GM10266 (cell line): ENCODE measurements at regions not wholly inside any gene's neighbourhood (a gene's known extent, or its start where the extent isn't known, plus 50 kb on each side); places are given as distances from the start of the nearest gene placed in this dataset.

ENCODE experiments used
- DNase-seq: peaks from one replicate; pipeline ENCODE4 v3.0.0; 2012; ENCODE audit errors: extremely low spot score
- TF ChIP-seq, protein P1 (sequence below): IDR thresholded peaks from 2 replicates; pipeline ENCODE4 v1.5.1; 2012; ENCODE audit warnings: mild to moderate bottlenecking, low read depth; ENCODE audit not compliant: control insufficient read depth, insufficient read depth; ENCODE audit errors: missing control alignments

GRCh38 chr2:14182227-14182946 is 450.1 kb upstream of the LRATD1 start:
- no peak for DNase-seq
- TF ChIP-seq, protein P1, sequence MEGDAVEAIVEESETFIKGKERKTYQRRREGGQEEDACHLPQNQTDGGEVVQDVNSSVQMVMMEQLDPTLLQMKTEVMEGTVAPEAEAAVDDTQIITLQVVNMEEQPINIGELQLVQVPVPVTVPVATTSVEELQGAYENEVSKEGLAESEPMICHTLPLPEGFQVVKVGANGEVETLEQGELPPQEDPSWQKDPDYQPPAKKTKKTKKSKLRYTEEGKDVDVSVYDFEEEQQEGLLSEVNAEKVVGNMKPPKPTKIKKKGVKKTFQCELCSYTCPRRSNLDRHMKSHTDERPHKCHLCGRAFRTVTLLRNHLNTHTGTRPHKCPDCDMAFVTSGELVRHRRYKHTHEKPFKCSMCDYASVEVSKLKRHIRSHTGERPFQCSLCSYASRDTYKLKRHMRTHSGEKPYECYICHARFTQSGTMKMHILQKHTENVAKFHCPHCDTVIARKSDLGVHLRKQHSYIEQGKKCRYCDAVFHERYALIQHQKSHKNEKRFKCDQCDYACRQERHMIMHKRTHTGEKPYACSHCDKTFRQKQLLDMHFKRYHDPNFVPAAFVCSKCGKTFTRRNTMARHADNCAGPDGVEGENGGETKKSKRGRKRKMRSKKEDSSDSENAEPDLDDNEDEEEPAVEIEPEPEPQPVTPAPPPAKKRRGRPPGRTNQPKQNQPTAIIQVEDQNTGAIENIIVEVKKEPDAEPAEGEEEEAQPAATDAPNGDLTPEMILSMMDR = no peak

DNA sequence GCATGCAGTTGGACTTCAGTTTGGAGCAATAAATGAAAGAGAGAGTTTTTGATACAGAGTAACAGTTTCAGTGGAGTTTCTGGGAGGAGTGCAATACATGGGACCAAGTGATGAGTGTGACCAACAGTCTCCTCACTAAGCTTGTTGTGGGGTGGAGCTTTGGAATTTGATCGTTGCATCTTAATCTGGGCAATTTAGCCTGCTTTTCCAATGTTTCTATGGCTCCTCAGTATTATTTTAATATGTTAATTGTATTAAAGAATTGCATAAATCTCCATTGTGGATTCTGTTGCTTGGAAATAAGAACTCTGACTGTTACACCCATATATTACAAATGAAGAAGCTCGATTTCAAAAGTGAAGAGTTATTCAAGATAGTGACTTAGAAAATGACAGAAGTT is 446.6 kb upstream of the LRATD1 start:
- no peak for DNase-seq
- TF ChIP-seq, protein P1 = no peak

DNA sequence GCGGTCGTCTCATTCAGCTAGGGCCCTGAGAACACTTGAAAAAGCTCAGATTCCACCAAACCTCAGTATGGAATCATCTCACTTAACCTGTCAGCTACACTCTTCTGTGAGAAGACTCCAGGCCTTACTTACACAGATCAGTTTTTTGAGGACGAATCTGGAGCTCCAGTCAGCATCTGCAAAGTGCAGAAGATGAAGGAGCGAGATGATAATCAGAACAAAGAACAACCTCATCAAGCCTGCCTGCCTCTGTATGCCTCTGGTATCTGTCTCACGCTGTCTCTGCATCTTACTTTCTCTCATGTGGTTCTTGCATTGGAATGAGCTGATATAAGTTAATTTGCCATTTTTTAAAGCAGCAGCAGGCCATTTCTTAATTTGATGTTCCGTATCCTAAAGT is 444.1 kb upstream of the LRATD1 start:
- TF ChIP-seq, protein P1 = no peak
- no peak for DNase-seq

GRCh38 chr2:14189929-14190328 is 442.6 kb upstream of the LRATD1 start:
- TF ChIP-seq, protein P1 = no peak
- no peak for DNase-seq

GRCh38 chr2:14194233-14194632 is 438.3 kb upstream of the LRATD1 start:
- TF ChIP-seq, protein P1 = no peak
- DNase-seq = no peak

GRCh38 chr2:14197293-14197692 is 435.2 kb upstream of the LRATD1 start:
- no peak for DNase-seq
- TF ChIP-seq, protein P1 = no peak

DNA sequence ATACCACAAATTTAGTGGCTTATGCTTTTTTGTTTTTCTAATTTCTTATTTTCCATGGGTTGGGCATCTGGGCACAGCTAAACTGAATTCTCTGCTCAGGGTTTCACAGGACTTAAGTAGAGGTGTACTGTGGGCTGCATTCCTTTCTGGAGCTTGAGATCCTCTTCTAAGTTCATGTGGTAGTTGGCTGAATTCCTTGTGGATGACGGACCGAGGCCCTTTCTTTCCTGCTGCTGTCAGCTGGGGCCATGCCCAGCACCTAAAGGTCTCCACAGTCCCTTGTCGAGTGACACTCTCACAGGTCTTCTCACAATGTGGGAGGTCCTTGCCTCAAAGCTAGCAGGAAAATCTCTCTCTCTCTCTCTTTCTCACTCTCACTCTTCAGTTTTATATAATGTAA is 433.5 kb upstream of the LRATD1 start:
- no peak for DNase-seq
- TF ChIP-seq, protein P1 = no peak
